PC-3 (cell line): ENCODE measurements at regions not wholly inside any gene's neighbourhood (a gene's known extent, or its start where the extent isn't known, plus 50 kb on each side); places are given as distances from the start of the nearest gene placed in this dataset.

Experiments used
- ATAC-seq: fragments of 200-7000 bp; cut with Tn5 transposase; 2 replicates; pipeline ENCODE4 v1.9.1; 2020; ENCODE audit warnings: mild to moderate bottlenecking, moderate library complexity
- BruUV-seq: library from RNA; stranded (reverse); fragments of 400-500 nt; replicated peaks from 2 replicates; lab custom pipeline; 2021; lab: Mats Ljungman, UMichigan
- CTCF ChIA-PET: fragments of 300-600 bp; sonication (Branson Sonifier 250); formaldehyde crosslinking; loops from one replicate; lab custom pipeline; 2022; ENCODE audit warnings: antibody characterized with exemption; lab: Charles Lee
- POLR2A ChIA-PET: fragments of 300-600 bp; sonication (Branson Sonifier 250); formaldehyde crosslinking; loops from one replicate; lab custom pipeline; 2022; ENCODE audit warnings: antibody characterized with exemption; ENCODE audit not compliant: unreplicated experiment; lab: Charles Lee
- DNase-seq: peaks from one replicate; pipeline ENCODE4 v3.0.0-alpha.2; 2015
- H2AFZ ChIP-seq: fragments of 300-600 bp; sonication (generic); 2 replicates; pipeline ENCODE4 v1.6.0; 2016; ENCODE audit warnings: antibody characterized with exemption, low read length
- H3F3A ChIP-seq: fragments of 300-600 bp; sonication (generic); one replicate; pipeline ENCODE4 v1.6.0; 2017; ENCODE audit warnings: antibody characterized with exemption, low read length, control low read depth, mild to moderate bottlenecking; ENCODE audit not compliant: unreplicated experiment
- H3K27ac ChIP-seq: fragments of 300-600 bp; sonication (generic); 2 replicates; pipeline ENCODE4 v1.5.1; 2016; ENCODE audit warnings: mild to moderate bottlenecking, low read length
- H3K27me3 ChIP-seq: fragments of 300-600 bp; sonication (generic); 2 replicates; pipeline ENCODE4 v1.6.1; 2016; ENCODE audit warnings: low read length, mixed read lengths
- H3K36me3 ChIP-seq: fragments of 300-600 bp; sonication (generic); 2 replicates; pipeline ENCODE4 v1.6.1; 2016; ENCODE audit warnings: low read depth, mixed run types, low read length, mixed read lengths
- H3K4me1 ChIP-seq: fragments of 300-600 bp; sonication (generic); 2 replicates; pipeline ENCODE4 v1.5.1; 2016; ENCODE audit warnings: low read length; ENCODE audit not compliant: insufficient read depth
- H3K4me2 ChIP-seq: fragments of 300-600 bp; sonication (generic); 2 replicates; pipeline ENCODE4 v1.6.0; 2016; ENCODE audit warnings: low read length
- H3K4me3 ChIP-seq: fragments of 300-600 bp; sonication (generic); 2 replicates; pipeline ENCODE4 v1.5.1; 2016; ENCODE audit warnings: mild to moderate bottlenecking, low read length, mixed read lengths
- H3K79me2 ChIP-seq: fragments of 300-600 bp; sonication (generic); 2 replicates; pipeline ENCODE4 v1.6.1; 2017; ENCODE audit warnings: low read length, mixed read lengths
- H3K9ac ChIP-seq: fragments of 300-600 bp; sonication (generic); 2 replicates; pipeline ENCODE4 v1.6.0; 2016; ENCODE audit warnings: mild to moderate bottlenecking, low read length
- H3K9me2 ChIP-seq: fragments of 300-600 bp; sonication (generic); replicated peaks from 2 replicates; pipeline ENCODE4 v1.6.1; 2016; ENCODE audit warnings: mixed run types, low read length, mixed read lengths
- H3K9me3 ChIP-seq: fragments of 300-600 bp; sonication (generic); 2 replicates; pipeline ENCODE4 v1.6.1; 2016; ENCODE audit warnings: low read length, mixed read lengths
- H4K20me1 ChIP-seq: fragments of 300-600 bp; sonication (generic); 2 replicates; pipeline ENCODE4 v1.6.1; 2016; ENCODE audit warnings: low read length, mixed read lengths
- CTCF ChIP-seq: fragments of 300-600 bp; sonication (generic); conservative IDR thresholded peaks from 2 replicates; pipeline ENCODE4 v1.5.1; 2017; ENCODE audit warnings: antibody characterized with exemption, low read depth, mild to moderate bottlenecking, low read length
- EZH2 ChIP-seq: fragments of 300-600 bp; sonication (generic); IDR thresholded peaks from one replicate; pipeline ENCODE4 v1.6.1; 2017; ENCODE audit warnings: antibody characterized with exemption, mild to moderate bottlenecking, low read length; ENCODE audit not compliant: unreplicated experiment
- EZH2phosphoT487 ChIP-seq: fragments of 300-600 bp; sonication (generic); IDR thresholded peaks from 2 replicates; pipeline ENCODE4 v1.6.1; 2018; ENCODE audit warnings: mild to moderate bottlenecking, antibody characterized with exemption, low read length, borderline replicate concordance
- intact Hi-C: fragments of 100-400 bp; cut with micrococcal nuclease; formaldehyde crosslinking; loops from 2 replicates; pipeline ENCODE4 v1.9.0; 2023

GRCh38 chr1:238772322-238772721, 614.0 kb upstream of the CHRM3 start:
- Histone ChIP-seq H3K4me2 (peak overlapping the region; percentile 16; the same call in 1 of the 2 replicates), H3K27ac (no peak overlapping the region), H4K20me1 (no peaks in the 10 kb centered on the region), H3K36me3 (no peaks in the 10 kb centered on the region), H3F3A (no peaks in the 10 kb centered on the region), H3K9ac (no peak overlapping the region), H3K9me2 (no peaks in the 10 kb centered on the region), H3K4me1 (0 out of 2 replicates have a peak, but pooled peaks cover 6% of the 10 kb centered on the region), H3K4me3 (no peak overlapping the region), H3K27me3 (no peaks in the 10 kb centered on the region), H3K79me2 (no peaks in the 10 kb centered on the region), H3K9me3 (no peaks in the 10 kb centered on the region), H2AFZ (no peak overlapping the region)
- ATAC-seq (peak; percentile 77), DNase-seq (peak; percentile 44)
- no TSS peak for BruUV-seq
- CTCF ChIA-PET, result no interaction called here
- TF ChIP-seq EZH2phosphoT487 (no peak), EZH2 (no peak), CTCF (no peak)
- intact Hi-C loops, result no loop called here
- POLR2A ChIA-PET, result no interaction called here

GRCh38 chr1:238767321-238767720, 619.0 kb upstream of the CHRM3 start:
- BruUV-seq, result no TSS peak
- 0 out of 2 replicates have a peak, but pooled peaks cover under 1% of the 10 kb centered on the region for H3K4me1 ChIP-seq
- H3K9me3 ChIP-seq, result no peaks in the 10 kb centered on the region
- no peaks in the 10 kb centered on the region for H3K27me3 ChIP-seq
- H3K4me2 ChIP-seq, result no peak overlapping the region
- ChIA-PET POLR2A (no interaction called here), CTCF (no interaction called here)
- H3K4me3 ChIP-seq, result no peak overlapping the region
- TF ChIP-seq CTCF (no peak), EZH2phosphoT487 (no peak), EZH2 (no peak)
- no peaks in the 10 kb centered on the region for H3K79me2 ChIP-seq
- H3K27ac ChIP-seq, result no peak overlapping the region
- H3F3A ChIP-seq, result no peaks in the 10 kb centered on the region
- ATAC-seq (no peak), DNase-seq (no peak)
- H3K36me3 ChIP-seq, result no peaks in the 10 kb centered on the region; the same call in 1 of the 2 replicates
- no peaks in the 10 kb centered on the region for H4K20me1 ChIP-seq
- H3K9me2 ChIP-seq, result no peaks in the 10 kb centered on the region
- H2AFZ ChIP-seq, result no peak overlapping the region
- intact Hi-C loops, result no loop called here
- no peak overlapping the region for H3K9ac ChIP-seq

- H3K79me2 ChIP-seq, result no peaks in the 10 kb centered on the region
- CTCF ChIA-PET, result no interaction called here
- H3K9ac ChIP-seq, result no peak overlapping the region
- DNase-seq, result no peak
- H3K4me1 ChIP-seq, result no peaks in the 10 kb centered on the region
- H3F3A ChIP-seq, result no peaks in the 10 kb centered on the region
- BruUV-seq, result no TSS peak
- no peaks in the 10 kb centered on the region for H4K20me1 ChIP-seq
- no peak overlapping the region for H2AFZ ChIP-seq
- POLR2A ChIA-PET, result no interaction called here
- H3K36me3 ChIP-seq, result no peaks in the 10 kb centered on the region; the same call in 1 of the 2 replicates
- no peak for ATAC-seq
- no peak overlapping the region for H3K27ac ChIP-seq
- no peaks in the 10 kb centered on the region for H3K9me2 ChIP-seq
- no peaks in the 10 kb centered on the region for H3K27me3 ChIP-seq
- H3K4me3 ChIP-seq, result no peak overlapping the region
- no peak for TF ChIP-seq EZH2phosphoT487
- no peak for TF ChIP-seq EZH2
- no peak for TF ChIP-seq CTCF
- H3K9me3 ChIP-seq, result no peaks in the 10 kb centered on the region
- H3K4me2 ChIP-seq, result no peak overlapping the region
- intact Hi-C loops, result no loop called here
Observed at GRCh38 chr1:238764779-238765178, 621.6 kb upstream of the CHRM3 start.
